Fibroblast of lung (primary cell): ENCODE measurements at regions not wholly inside any gene's neighbourhood (a gene's known extent, or its start where the extent isn't known, plus 50 kb on each side); places are given as distances from the start of the nearest gene placed in this dataset.

Source experiments
- CTCF ChIP-seq, 2 donors: IDR thresholded peaks in 1 of 2; conservative IDR thresholded peaks in 1 of 2; 1 replicate in 1 of 2; 2 replicates in 1 of 2; pipeline ENCODE4 v1.5.1; 2011 to 2012; ENCODE audit warnings: low read length in 2 of 2, control low read depth in 1 of 2, inconsistent platforms in 1 of 2, low read depth in 1 of 2, mild to moderate bottlenecking in 1 of 2
- EZH2 ChIP-seq: IDR thresholded peaks from 2 replicates; pipeline ENCODE4 v1.5.1; 2012; ENCODE audit warnings: low read length, control low read depth, mild to moderate bottlenecking; ENCODE audit errors: missing control alignments

GRCh38 chr16:54443839-54444238 is 157.3 kb upstream of the IRX3 start:
- TF ChIP-seq CTCF (conservative IDR thresholded peaks at IDR 0.05 in 1 of 2, IDR thresholded peaks at IDR 0.05 in 1 of 2; ENCODE audit: low read depth in 1 of 2, low read length in 2 of 2): no peak
- no peak for TF ChIP-seq EZH2
